ENCODE measurements at regions not wholly inside any gene's neighbourhood (a gene's known extent, or its start where the extent isn't known, plus 50 kb on each side); places are given as distances from the start of the nearest gene placed in this dataset.

DNA sequence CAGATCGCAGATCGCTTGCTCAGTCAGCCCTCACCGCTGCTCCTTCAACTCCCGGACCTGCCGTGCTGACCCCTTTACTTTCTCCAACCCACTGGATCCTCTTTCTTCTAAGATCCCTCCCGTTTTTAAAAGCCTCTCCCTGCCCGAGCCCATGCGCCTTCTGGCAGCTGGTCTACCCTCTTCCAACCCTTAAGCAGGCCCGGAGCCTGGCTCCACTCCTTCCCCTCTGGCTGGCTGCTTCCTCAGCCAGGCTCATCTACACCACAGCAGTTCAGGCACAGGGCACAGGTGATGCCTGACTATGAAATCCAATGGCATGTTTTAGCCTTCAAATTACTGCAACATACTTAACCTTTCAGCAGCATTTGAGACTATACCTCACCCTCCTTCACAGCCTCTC lies 63.8 kb upstream of the PABPC3 start:
- DNase-seq (ENCODE audit: low spot score): no peak
- Histone ChIP-seq H3K79me2 (no peaks in the 10 kb centered on the region), H3K9me2 (replicated peaks; ENCODE audit: insufficient read depth) (no peaks in the 10 kb centered on the region), H3K4me1 (ENCODE audit: insufficient read depth) (no peaks in the 10 kb centered on the region), H3K4me2 (no peak overlapping the region), H3K4me3 (no peak overlapping the region), H3K36me3 (replicated peaks; ENCODE audit: insufficient read depth, low read depth) (no peaks in the 10 kb centered on the region), H3K27me3 (no peaks in the 10 kb centered on the region), H3K9me3 (ENCODE audit: low read depth) (no peaks in the 10 kb centered on the region), H4K20me1 (ENCODE audit: insufficient read depth, poor library complexity, severe bottlenecking) (no peaks in the 10 kb centered on the region), H3K27ac (no peak overlapping the region), H2AFZ (no peak overlapping the region)
- TF ChIP-seq, protein P1, sequence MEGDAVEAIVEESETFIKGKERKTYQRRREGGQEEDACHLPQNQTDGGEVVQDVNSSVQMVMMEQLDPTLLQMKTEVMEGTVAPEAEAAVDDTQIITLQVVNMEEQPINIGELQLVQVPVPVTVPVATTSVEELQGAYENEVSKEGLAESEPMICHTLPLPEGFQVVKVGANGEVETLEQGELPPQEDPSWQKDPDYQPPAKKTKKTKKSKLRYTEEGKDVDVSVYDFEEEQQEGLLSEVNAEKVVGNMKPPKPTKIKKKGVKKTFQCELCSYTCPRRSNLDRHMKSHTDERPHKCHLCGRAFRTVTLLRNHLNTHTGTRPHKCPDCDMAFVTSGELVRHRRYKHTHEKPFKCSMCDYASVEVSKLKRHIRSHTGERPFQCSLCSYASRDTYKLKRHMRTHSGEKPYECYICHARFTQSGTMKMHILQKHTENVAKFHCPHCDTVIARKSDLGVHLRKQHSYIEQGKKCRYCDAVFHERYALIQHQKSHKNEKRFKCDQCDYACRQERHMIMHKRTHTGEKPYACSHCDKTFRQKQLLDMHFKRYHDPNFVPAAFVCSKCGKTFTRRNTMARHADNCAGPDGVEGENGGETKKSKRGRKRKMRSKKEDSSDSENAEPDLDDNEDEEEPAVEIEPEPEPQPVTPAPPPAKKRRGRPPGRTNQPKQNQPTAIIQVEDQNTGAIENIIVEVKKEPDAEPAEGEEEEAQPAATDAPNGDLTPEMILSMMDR (IDR thresholded peaks at IDR 0.05; ENCODE audit: poor library complexity): no peak
- TF ChIP-seq EZH2phosphoT487 (IDR thresholded peaks at IDR 0.05; ENCODE audit: low read depth, severe bottlenecking, unreplicated experiment): no peak
- 92% methylated on average over 9 of the region's 9 CpGs for WGBS (ENCODE audit: low lambda C conversion rate, missing lambda C conversion rate)

DNA sequence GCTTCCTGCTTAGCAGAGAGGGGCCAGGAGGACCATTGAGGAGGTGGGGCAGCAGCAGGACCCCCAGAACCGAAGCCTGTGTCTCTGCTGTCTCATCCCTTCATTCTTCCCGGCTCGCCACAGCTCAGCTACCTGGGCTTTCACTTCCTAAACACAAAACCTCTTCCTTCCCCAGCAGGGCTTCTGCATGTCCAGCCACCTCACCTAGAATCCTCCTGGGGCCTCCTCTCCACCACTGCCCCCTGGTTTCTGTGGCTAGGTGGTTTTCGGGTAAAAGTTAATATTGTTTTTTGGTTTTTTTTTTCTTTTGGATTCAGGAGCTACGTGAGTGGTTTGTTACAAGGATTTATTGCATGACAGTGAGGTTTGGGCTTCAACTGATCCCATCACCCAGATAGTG lies 61.8 kb upstream of the PABPC3 start:
- Histone ChIP-seq H3K9me3 (ENCODE audit: low read depth) (no peaks in the 10 kb centered on the region), H3K27me3 (no peaks in the 10 kb centered on the region), H4K20me1 (ENCODE audit: insufficient read depth, poor library complexity, severe bottlenecking) (no peaks in the 10 kb centered on the region), H3K4me2 (no peak overlapping the region), H3K79me2 (no peaks in the 10 kb centered on the region), H3K4me1 (ENCODE audit: insufficient read depth) (no peaks in the 10 kb centered on the region), H3K9me2 (replicated peaks; ENCODE audit: insufficient read depth) (no peaks in the 10 kb centered on the region), H3K36me3 (replicated peaks; ENCODE audit: insufficient read depth, low read depth) (no peaks in the 10 kb centered on the region), H3K27ac (no peak overlapping the region), H2AFZ (no peak overlapping the region), H3K4me3 (no peak overlapping the region)
- TF ChIP-seq EZH2phosphoT487 (IDR thresholded peaks at IDR 0.05; ENCODE audit: low read depth, severe bottlenecking, unreplicated experiment): no peak
- 89% methylated on average over 5 of the region's 5 CpGs for WGBS (ENCODE audit: low lambda C conversion rate, missing lambda C conversion rate)
- DNase-seq (ENCODE audit: low spot score): no peak

DNA sequence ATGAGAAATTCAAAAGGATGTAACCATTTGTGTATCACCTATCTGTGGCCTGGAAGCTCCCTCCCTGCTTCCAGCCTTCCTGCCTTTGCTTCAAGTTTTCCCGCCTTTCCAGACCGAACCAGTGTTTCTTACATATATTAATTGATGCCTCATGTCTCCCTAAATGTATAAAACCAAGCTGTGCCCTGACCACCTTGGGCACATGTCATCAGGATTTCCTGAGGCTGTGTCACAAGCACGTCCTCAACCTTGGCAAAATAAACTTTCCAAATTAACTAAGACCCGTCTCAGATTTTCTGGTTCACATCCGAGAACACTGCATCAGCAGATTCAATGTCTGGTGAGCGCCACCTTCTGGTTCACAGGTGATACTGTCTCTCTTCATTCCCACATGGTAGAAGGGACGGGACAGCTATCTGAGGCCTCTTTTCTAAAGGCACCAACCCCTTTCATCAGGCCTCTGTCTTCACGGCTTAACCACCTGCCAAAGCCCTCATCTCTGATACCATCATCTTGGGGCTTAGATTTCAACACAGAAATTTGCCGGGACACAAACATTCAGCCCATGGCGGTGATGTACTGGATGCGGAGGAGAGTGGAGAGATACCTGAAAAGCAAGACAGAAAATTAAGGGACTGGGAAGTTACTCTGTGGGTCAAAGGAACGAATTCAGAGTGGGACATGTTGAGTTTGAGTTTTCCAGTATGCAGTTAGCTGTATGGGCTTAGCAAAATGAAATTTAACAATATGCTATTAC lies 58.7 kb upstream of the PABPC3 start:
- no peaks in the 10 kb centered on the region for H3K79me2 ChIP-seq
- peaks cover 11% of the 10 kb centered on the region for H3K27me3 ChIP-seq
- no peak overlapping the region for H2AFZ ChIP-seq
- H3K4me2 ChIP-seq: no peak overlapping the region
- peak; percentile 77 for DNase-seq (ENCODE audit: low spot score)
- H3K9me3 ChIP-seq (ENCODE audit: low read depth): no peaks in the 10 kb centered on the region
- no peaks in the 10 kb centered on the region for H3K4me1 ChIP-seq (ENCODE audit: insufficient read depth)
- H3K36me3 ChIP-seq (replicated peaks; ENCODE audit: insufficient read depth, low read depth): no peaks in the 10 kb centered on the region
- no peak overlapping the region for H3K27ac ChIP-seq
- TF ChIP-seq, protein P1 (IDR thresholded peaks at IDR 0.05; ENCODE audit: poor library complexity): peak; percentile 81
- TF ChIP-seq EZH2phosphoT487 (IDR thresholded peaks at IDR 0.05; ENCODE audit: low read depth, severe bottlenecking, unreplicated experiment) (no peak), EZH2 (IDR thresholded peaks at IDR 0.05; ENCODE audit: borderline replicate concordance) (no peak)
- H3K4me3 ChIP-seq: no peak overlapping the region
- WGBS (ENCODE audit: low lambda C conversion rate, missing lambda C conversion rate): 40% methylated on average over 12 of the region's 12 CpGs
- H3K9me2 ChIP-seq (replicated peaks; ENCODE audit: insufficient read depth): no peaks in the 10 kb centered on the region
- no peaks in the 10 kb centered on the region for H4K20me1 ChIP-seq (ENCODE audit: insufficient read depth, poor library complexity, severe bottlenecking)

DNA sequence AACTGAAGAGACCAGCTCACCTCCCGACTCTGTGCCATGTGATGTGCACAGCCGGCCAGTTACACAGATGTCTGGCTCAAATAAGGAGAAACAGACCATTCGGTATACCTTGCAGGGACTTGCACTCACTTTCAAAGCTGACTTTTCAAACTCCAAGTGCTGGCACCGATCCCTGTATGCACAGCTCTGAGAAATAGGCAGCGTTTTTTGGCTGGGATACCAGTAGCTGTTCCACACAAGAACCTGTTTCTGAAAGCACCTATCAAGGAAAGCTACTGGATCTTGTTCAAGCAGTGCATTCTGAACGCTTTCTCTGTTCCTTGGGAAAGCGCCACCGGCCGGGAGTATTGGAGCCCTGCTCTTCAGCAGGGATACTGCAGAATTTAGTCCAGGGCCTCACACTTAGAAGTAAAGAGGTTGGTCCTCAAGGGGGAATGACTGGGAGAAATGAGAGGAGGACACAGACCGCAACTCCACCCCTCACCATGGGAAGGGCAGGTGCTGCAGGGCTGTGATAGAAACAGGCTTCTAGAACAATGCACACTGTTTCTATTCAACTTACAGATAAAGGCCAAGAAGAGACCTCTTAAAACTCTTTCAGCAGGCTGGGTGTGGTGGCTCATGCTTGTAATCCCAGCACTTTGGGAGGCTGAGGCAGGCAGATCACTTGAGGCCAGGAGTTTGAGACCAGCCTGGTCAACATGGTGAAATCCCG lies 53.6 kb upstream of the PABPC3 start:
- WGBS (ENCODE audit: low lambda C conversion rate, missing lambda C conversion rate): 83% methylated on average over 11 of the region's 11 CpGs

More for the DNA sequence above, 53.6 kb upstream of the PABPC3 start:
- no peak for DNase-seq (ENCODE audit: low spot score)
- TF ChIP-seq EZH2phosphoT487 (IDR thresholded peaks at IDR 0.05; ENCODE audit: low read depth, severe bottlenecking, unreplicated experiment): no peak
- TF ChIP-seq EZH2 (IDR thresholded peaks at IDR 0.05; ENCODE audit: borderline replicate concordance): no peak
- TF ChIP-seq, protein P1 (IDR thresholded peaks at IDR 0.05; ENCODE audit: poor library complexity): no peak
- H3K27ac ChIP-seq: no peak overlapping the region
- no peaks in the 10 kb centered on the region for H3K9me3 ChIP-seq (ENCODE audit: low read depth)
- no peaks in the 10 kb centered on the region for H3K9me2 ChIP-seq (replicated peaks; ENCODE audit: insufficient read depth)
- H3K4me2 ChIP-seq: no peak overlapping the region
- no peaks in the 10 kb centered on the region for H3K36me3 ChIP-seq (replicated peaks; ENCODE audit: insufficient read depth, low read depth)
- H3K4me3 ChIP-seq: no peak overlapping the region
- H4K20me1 ChIP-seq (ENCODE audit: insufficient read depth, poor library complexity, severe bottlenecking): no peaks in the 10 kb centered on the region
- H2AFZ ChIP-seq: no peak overlapping the region
- H3K4me1 ChIP-seq (ENCODE audit: insufficient read depth): no peaks in the 10 kb centered on the region
- H3K79me2 ChIP-seq: no peaks in the 10 kb centered on the region
- peaks cover 57% of the 10 kb centered on the region for H3K27me3 ChIP-seq

Data from hepatocyte (in vitro differentiated cells).